Stimulated activated CD4-positive, alpha-beta T cell treated with anti-CD3 and anti-CD28 coated beads, Interleukin-1b, Interleukin-23, amount 100 ng/mL, for 48 hours (primary cell): ENCODE measurements at regions not wholly inside any gene's neighbourhood (a gene's known extent, or its start where the extent isn't known, plus 50 kb on each side); places are given as distances from the start of the nearest gene placed in this dataset.
"Not testable (repeated sequence)": the region's sequence is repeated elsewhere in the genome, so short reads cannot be mapped to it uniquely, and the experiment has no call there.

ENCODE experiments used
- DNase-seq: peaks from one replicate; pipeline ENCODE4 v3.0.0-alpha.2; 2020

DNA sequence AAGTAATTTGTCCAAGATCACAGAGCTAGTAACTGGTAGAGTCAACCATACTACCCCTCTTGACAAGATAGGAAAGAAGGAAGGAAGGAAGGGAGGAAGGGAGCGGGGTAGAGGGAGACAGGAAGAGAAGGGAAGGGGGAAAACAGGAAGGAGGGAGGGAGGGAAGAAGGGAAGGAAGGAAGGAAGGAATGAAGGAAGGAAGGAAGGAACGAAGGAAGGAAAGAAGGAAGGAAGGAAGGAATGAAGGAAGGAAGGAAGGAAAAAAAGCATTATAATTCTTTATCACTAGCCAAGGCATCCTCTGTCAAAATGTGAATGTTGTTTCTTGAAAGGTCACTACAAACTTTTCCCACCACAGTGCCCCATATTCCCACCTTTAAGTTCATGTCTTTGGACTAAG lies 223.6 kb downstream of the SHQ1 start:
- DNase-seq, result no peak

DNA sequence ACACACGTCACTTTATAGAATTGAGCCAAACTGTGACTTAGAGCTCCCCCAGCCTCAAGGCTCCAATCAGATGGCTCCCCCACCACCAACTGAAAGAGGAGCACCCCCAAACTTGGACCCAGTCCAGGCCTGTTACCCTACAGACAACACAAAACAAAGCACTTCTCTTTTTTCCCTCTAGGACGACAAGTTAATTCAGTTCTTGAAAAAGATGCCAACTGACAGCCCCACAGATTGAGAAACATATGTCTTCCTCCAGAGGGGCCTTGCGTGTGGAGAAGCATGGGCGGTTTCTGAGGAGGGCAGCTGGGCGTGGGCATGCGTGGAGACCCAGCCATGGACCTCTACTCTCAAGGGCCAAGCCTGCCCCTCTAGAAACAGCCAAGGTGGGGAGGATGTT lies 229.5 kb downstream of the SHQ1 start:
- no peak for DNase-seq

DNA sequence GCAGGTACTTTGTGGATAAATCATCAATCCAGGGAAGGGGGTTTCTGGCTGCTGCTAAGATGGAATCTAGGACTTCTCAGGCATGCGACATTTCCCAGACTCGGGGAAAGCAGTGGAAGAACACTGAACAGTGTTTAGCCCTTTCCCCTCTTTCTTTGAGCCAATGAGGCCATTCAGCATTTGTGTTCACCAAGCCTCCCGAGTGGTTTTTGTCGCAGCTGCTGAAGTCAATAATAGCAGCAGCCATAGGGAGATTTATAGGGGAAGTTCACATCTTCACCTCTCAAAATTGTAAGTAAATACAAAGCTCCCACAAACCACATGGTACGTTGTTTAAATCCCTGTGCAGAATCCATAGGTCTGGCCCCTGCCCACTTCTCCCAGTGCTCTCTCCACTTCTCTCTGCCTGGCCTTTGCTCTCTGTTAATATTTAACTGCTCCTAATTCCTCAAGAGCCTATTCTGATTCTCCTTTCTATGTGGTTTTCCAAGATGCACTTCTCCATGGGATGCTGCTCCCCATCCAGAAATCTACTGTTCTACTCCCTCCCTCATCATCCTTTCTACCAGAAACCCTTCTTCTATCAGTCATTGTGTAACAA lies 230.7 kb downstream of the SHQ1 start:
- DNase-seq, result no peak

DNA sequence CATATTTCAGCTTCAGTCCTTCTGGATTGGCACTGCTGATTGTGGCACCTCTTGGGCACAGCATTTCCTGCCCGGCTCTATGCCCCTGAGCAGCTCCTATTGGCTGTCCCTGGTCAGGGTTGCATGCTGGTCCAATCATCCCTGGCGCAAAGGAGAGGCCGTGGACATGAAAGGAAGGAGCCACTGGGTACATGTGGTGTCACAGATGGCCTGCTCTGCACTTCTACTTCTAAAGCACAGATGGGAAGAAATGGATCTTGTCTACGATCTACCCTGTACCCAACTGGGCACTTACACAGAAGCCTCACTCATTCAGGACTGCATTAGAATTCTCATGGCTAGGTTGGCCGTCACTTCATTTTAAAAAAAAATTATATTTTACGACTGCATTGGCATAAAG lies 232.5 kb downstream of the SHQ1 start:
- DNase-seq, result no peak

DNA sequence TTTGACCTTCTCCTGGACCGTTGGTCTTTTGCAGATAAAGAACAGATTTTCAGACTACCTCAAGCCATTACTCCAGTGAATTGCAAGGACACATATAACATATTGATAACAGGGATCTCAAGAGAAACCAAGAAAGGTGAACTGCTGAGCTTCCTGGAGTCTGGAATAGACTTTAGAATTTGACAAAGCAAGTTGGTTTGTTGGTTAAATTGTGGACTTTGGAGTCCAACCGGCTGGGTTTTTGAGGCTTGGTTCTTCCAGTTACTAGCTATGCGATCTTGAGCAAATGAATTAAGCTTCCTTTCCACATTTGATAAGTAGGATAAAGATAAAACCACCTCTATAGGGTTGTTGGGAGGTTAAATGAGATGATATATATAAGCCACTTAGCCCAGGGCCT lies 233.1 kb downstream of the SHQ1 start:
- DNase-seq, result no peak

DNA sequence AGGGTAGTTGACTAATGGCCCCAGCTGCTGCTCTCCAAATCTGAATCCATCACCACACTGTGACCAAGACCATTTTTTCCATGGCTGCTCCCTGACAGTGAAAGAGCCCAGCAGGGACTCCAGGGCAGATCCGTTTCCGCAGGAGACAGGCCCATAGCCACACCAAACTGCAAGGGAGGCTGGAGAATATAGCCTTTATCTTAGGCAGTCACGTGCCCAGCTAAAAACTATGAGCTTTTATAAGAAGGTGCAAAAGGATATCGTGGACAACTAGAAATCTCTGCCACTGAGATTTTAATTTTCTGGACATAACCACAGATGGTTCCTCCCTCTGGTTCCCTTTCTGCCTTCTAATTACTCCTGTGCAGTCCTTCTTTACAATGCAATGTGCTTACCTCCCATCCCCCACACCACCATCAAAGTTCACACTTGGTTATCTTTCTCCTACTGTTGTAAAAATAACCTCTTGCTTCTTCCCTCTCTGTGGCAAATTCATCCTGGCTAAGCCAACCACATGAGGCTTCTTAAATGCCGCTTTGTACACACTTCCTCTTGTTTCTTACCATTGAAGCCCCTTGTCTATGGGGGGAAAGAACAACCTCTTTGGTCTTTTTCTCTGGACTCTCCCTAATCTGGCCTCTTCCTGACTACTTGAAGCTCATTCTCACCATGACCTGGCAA lies 233.7 kb downstream of the SHQ1 start:
- DNase-seq, result no peak

DNA sequence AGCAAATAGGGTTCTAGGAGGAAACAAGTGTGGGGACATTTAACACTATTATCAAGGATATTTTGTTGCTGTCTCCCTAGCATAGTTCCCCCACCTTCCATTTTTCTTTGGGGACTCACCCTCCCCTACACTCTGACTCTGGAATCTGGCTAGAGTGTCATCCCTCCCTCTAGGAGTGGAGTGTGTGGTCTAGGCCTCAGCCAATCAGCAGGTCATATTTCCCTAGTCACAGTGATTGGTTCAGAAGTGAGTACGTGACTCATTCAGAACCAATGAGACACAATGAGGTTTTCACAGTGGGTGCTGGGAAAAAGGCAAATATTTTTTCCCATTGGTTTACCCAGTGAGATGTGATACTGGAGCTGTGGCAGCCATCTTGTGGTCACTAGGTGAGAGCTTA lies 234.4 kb downstream of the SHQ1 start:
- DNase-seq, result no peak

DNA sequence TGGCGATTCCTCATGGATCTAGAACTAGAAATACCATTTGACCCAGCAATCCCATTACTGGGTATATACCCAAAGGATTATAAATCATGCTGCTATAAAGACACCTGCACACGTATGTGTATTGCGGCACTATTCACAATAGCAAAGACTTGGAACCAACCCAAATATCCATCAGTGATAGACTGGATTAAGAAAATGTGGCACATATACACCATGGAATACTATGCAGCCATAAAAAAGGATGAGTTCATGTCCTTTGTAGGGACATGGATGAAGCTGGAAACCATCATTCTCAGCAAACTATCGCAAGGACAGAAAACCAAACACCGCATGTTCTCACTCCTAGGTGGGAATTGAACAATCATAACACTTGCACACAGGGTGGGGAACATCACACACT lies 239.1 kb downstream of the SHQ1 start:
- DNase-seq, result not testable (repeated sequence)

DNA sequence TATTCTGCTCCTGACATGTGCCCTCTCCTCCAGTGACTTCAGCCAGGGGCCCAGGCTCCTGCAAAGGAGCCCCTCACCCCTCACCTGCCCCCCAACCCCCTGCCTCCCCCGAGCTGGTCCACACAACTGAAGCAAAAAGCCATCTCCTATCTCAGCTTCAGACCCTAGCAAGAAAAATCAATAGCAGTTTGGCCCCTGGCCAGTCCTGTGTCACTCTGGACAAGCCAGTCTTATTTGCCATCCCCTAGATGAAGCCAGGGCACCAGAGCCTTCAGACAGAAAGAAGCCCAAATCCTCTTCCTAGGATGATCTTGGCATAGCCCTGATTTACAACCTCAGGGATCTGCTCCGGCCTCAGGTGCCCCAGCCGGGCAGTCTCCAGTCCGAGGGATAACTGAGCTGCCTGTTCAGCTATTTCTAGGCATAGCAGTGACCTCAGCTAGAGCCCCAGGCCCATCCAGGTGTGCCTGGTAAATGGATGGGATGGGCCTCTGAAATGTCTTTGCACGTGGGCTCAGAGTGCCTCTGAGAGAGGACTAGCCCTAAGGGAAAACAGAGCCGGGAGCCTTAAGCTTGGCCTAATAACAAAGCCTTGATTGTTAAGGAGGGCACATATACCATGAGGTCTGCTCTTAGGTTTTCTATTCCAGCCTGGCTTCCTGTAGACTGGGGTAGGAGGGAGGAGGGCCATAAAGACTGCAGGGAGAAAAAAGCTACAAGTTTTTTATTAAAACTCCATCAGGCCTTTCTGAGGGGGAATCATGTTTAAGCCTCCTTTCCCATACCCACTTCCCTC lies 242.0 kb downstream of the SHQ1 start:
- no peak for DNase-seq

DNA sequence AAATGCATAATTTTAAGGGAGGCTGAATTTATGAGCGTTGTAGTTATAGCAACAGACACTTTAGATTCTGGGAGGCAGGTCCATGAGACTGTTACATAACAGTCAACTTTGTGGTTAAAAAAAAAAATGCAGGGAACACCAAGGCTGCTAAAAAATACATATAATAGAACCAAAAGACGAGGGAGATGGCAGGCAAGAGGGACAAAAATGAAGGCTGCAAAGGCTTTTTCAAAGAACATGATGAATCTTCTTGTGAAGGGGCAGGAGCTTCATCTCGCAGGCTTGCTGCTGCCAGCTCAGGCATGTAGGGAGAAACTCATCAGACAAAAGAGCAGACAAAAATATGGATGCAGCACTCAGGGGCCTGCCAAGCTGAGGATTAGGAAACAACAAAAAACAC lies 243.9 kb downstream of the SHQ1 start:
- no peak for DNase-seq

DNA sequence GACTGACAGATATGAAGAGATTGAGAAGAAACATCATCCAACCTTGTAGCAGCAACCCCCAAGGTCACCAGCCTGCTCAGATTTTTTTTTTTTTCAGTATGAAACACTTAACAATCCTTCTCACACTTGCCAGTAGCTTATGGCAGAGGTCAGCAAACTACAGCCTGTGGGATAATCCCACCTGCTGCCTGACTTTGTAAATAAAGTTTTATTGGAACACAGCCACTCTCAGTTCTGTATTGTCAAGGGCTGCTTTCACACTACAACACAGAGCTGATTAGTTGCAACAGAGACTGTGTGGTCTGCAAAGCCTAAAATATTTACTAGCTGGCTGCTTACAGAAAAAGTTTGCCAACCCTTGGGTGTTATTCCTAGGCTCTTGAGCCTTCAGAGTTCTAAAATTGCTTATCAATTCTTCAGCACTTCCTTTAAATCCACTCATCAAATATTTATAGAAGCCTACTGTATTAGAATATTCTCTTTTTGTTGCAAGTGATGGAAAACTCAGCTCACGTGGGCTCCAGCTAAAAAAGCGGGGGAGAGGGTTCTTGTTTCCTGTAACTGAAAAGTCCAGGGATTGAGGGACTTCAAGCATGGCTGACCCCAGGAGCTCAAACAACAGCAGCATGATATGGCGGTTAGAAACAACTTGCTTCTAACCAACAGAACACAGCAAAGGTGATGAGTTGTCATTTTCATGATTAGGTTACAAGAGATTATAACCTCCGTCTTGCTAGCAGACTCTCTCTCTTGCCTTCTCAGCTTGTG lies 246.1 kb downstream of the SHQ1 start:
- no peak for DNase-seq

DNA sequence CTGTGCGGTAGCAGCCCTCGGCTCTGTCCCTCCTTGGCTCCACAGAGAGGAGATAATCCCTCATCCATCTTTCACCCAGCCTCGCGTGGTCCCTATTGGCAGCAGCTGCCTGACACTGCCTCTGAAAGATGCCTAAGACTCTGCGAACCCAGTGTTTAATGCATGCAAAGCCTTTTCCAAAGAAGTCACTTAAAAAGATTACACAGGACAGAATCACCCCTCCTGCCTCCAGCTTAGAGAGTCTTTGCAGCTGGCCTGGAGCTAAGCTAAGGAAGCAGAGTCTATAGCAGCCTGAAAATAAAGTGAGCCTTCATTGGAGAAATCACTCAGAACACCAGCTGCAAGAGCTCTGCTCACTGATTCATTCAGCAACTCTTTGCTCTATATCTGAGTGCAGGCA lies 247.2 kb downstream of the SHQ1 start:
- DNase-seq, result no peak

DNA sequence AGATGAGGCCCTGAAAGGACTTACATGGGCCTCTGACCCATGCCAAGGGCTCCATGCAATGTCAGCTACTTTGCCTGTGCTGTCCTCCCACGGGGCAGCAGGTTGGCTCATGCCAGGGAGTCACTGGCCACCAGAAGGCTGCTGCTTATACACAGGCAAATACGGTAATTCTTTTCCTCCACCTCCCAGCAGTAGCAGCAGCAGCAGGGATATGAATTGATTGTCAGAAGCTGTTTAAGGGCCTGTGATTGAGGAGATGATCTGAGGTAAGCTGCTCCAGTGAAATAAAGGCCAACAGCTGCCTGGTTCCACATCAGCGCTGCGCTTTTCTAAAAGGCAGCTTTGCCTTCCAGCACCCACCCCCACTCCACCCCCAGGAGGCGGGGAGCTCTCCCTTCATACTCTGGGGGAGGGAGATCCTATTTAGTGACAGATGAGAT lies 250.5 kb downstream of the SHQ1 start:
- DNase-seq, result no peak

DNA sequence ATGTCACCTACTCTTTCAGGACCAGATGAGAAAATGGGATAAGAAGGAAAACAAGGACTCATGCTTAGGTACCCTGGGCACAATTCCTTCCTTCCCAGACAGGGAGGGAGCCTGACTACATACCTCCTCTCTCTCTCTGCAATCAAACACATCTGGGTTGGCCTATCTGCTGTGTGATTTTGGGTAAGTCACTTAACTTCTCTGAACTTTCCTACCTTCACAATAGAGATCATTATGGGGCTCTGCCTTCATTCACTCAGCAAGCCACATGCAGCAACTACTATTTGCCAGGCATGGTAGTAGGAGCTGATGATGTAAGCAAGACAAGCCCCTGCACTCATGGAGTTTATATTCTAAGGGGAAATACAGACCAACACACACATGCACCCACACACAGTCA lies 251.2 kb downstream of the SHQ1 start:
- no peak for DNase-seq

DNA sequence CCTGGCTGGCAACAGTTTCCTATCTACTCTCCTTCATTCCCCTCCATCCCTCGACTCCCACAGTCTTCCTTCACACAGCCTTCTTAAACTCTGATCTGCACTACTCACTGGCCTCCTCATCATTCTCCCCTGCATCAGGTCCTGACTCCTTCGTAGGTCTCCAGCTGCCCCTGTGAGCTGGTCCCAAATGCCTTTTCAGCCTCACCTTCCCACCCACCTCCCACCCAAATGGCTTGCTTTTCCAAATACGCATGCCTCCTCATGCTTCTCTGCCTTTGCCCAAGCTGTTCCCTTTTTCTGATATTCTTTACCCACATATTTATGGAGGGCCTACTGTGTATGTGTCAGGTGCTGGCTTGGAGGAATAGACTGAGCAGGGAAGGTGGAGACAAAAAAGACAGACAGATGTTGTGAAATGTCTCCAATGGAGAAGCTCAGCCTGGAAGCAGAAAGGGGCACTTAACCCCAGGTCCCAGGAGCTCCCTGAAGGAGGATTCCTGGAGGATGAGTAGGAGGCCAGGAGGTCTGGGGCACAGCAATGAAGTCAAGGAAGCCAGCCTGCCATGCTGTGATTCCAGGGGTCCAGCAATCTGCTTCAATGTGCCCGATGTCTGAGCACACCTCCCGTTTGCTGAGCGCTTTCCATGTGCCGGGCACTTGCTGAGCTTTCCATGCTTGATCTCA lies 252.2 kb downstream of the SHQ1 start:
- DNase-seq, result no peak

DNA sequence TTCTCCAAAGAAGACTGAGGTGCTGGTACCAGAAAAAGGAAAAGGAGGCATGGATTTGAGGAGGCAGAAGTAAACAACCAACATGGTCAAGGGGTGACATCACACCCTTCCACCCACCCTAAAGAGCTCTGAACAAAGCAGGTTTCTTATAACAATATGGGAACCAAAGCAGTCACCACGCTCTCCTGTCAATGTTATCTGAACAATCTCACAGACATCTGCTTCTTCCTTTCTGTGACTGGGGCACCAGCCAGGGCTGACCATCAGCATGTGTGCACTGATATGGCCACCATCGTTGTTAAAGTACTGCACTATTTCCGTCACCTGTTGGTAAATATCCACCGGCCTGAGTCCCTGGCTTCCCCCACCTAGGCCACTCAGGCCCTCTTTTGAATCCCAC lies 252.9 kb downstream of the SHQ1 start:
- DNase-seq, result no peak

DNA sequence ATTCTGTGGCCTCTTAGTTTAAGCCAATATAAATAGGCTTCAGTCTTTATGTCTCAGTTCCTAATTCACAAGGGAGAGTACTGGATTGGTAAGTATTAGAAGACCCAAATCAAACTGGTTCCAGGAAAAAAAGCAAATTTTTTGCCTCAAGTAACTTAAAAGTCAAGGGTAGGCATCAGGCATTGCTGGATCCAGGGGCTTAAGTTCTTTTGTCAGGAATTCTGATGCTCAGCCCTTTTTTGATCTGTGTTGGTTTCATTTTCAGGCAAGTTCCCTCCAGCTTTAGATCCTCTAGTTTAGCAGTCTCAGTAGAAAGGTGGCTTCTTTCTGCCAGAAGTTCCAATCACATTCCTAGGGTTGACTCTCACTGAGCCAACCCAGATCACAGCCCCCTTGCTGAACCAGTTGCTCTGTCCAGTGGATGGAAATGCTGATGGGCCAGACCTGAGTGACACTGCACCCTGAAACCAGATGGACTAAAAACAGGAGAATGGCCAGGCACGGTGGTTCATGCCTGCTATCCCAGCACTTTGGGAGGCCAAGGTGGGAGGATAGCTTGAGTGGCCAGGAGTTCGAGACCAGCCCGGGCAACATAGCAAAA lies 253.5 kb downstream of the SHQ1 start:
- no peak for DNase-seq

DNA sequence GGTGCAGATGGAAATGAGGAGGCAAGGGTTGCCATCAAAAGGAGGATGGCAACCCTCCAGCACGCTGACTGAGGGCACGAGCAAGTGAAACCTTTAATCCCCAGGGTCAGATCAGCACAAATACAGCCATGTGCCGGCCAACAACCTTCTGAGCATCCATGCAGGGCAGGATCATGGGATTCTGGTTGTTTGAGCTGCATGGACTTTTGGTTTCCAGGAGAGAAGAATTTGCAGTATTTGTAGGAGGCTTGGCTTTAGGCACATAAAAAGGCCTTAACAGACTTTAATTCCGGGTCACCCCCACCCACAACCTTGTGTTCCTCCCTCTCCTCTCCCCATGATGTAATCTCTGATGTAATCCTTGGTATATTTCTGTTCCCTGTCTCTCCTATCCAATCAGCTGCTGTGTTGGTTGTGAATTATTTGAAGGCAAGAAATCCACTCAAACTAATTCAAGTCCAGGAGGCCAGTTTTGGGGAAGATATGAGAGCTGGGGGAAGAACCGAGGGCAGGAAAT lies 254.3 kb downstream of the SHQ1 start:
- DNase-seq, result no peak

DNA sequence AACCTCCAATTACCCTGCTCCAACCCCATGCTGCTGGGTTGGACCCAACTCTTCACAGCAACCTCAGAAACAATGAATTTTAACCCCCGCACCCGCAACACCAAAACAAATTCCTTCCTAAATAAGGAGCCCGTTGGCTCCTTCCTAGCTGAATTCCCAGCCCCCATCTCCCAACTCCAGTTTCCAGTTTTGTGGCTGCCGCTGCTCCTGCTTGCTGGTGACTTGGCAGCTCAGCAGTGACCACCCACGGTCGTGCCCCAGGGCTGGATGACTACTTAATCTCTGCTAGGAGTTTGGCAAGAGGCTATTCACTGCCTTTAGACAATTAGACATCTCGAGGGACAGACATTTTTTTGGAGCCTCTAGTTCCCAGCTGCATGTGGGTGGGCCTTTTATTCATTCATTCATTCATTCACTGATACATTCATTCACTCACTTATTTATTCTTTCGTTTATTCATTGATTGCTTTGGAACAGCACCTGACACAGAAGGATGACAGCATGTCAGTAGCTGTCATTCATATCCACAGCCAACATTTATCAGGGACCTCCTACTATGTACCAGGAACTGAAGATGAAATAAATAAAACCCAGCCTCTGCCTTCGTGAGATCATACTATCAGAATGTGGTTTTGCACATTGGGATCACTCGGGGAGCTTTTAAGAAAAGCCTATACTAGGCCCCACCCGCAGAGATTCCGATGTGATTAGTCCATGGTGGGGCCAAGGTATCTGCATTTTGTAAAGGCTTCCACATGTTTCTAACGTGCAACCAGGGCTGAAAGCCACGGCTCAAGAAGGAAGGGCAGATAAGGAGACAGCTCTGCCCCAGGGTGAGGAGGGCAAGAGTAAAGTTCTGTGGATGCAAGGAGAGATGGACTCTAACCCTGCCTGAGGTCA lies 256.5 kb downstream of the SHQ1 start:
- no peak for DNase-seq

DNA sequence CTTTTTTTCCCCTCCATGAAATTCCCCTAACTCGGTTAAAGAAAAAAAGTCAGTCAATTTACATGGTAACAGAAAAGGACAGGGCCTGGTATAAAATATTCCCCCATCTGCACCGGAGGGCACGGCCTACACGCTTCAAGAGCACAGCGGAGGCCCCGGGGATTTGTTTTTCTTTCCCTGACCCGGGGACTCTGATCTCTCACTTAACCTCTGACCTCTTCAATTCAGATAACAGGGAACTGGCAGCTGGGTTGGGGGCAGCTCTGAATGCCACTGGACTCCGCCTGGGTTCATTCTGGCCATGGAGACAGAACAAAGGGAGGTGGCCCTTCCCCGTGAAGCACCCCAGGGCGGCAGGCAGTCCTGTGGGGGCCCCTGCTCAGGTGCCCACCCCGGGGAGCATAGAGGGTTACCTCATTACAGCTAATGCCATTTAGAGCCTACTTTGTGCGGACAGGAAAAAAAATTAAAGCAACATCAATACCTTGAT lies 257.5 kb downstream of the SHQ1 start:
- no peak for DNase-seq

DNA sequence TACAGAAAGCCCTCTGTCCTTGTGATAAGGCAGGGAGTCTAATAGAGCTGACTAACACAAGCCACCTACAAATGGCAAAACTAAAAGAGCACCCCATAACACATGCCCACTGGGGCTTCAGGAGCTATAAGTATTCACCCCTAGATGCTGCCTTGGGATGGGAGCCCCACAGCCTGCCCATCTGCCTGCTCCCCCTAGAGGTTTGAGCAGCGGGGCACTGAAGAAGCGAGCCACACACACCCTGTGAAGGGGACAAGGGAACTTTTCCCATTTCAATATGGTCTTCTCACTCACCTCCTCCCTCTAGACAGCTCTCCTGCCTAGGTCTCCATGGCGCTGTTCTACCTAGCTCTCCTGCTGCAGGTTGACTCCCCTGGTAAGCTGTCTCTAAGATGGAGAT lies 261.0 kb downstream of the SHQ1 start:
- no peak for DNase-seq
